KOPT-K1 (cell line): ENCODE measurements at regions not wholly inside any gene's neighbourhood (a gene's known extent, or its start where the extent isn't known, plus 50 kb on each side); places are given as distances from the start of the nearest gene placed in this dataset.

Experiments
- H3K27ac ChIP-seq: fragments of 200-600 bp; sonication (generic); 2 replicates; pipeline ENCODE4 v1.5.1; 2016; ENCODE audit warnings: antibody characterized with exemption, mild to moderate bottlenecking, low read depth, low read length; ENCODE audit not compliant: poor library complexity, severe bottlenecking
- H3K36me3 ChIP-seq: fragments of 200-600 bp; sonication (generic); 2 replicates; pipeline ENCODE4 v1.5.1; 2017; ENCODE audit warnings: antibody characterized with exemption, mild to moderate bottlenecking, low read length, moderate library complexity; ENCODE audit not compliant: insufficient read depth
- H3K9me3 ChIP-seq: fragments of 200-600 bp; sonication (generic); 2 replicates; pipeline ENCODE4 v1.5.1; 2017; ENCODE audit warnings: antibody characterized with exemption, low read length, mild to moderate bottlenecking; ENCODE audit not compliant: insufficient read depth, poor library complexity, severe bottlenecking

GRCh38 chr3:176919836-176920765 lies 277.2 kb downstream of the TBL1XR1 start:
- no peaks in the 10 kb centered on the region for H3K9me3 ChIP-seq

GRCh38 chr3:176916777-176917176 lies 280.5 kb downstream of the TBL1XR1 start:
- Histone ChIP-seq H3K27ac (no peak overlapping the region), H3K9me3 (no peaks in the 10 kb centered on the region), H3K36me3 (no peaks in the 10 kb centered on the region)

More at GRCh38 chr3:176919836-176920765, 277.2 kb downstream of the TBL1XR1 start:
- H3K36me3 ChIP-seq = no peaks in the 10 kb centered on the region
- no peak overlapping the region for H3K27ac ChIP-seq

- Histone ChIP-seq H3K27ac (no peak overlapping the region), H3K9me3 (no peaks in the 10 kb centered on the region), H3K36me3 (no peaks in the 10 kb centered on the region)
Measured at GRCh38 chr3:176914764-176915163, 282.5 kb downstream of the TBL1XR1 start.

- Histone ChIP-seq H3K36me3 (no peaks in the 10 kb centered on the region), H3K9me3 (no peaks in the 10 kb centered on the region), H3K27ac (no peak overlapping the region)
Measured at GRCh38 chr3:176911579-176911978, 285.7 kb downstream of the TBL1XR1 start.

- no peaks in the 10 kb centered on the region for H3K9me3 ChIP-seq
- H3K27ac ChIP-seq = no peak overlapping the region
- H3K36me3 ChIP-seq = no peaks in the 10 kb centered on the region
Measured at GRCh38 chr3:176909044-176909443, 288.2 kb downstream of the TBL1XR1 start.

- Histone ChIP-seq H3K27ac (no peak overlapping the region), H3K36me3 (no peaks in the 10 kb centered on the region), H3K9me3 (no peaks in the 10 kb centered on the region)
Measured at GRCh38 chr3:176906046-176906905, 291.0 kb downstream of the TBL1XR1 start.

- Histone ChIP-seq H3K36me3 (no peaks in the 10 kb centered on the region), H3K27ac (no peak overlapping the region), H3K9me3 (no peaks in the 10 kb centered on the region)
Measured at GRCh38 chr3:176905331-176905730, 292.0 kb downstream of the TBL1XR1 start.

GRCh38 chr3:176904506-176904905 lies 292.8 kb downstream of the TBL1XR1 start:
- Histone ChIP-seq H3K36me3 (no peaks in the 10 kb centered on the region), H3K9me3 (no peaks in the 10 kb centered on the region)

GRCh38 chr3:176896640-176897039 lies 300.6 kb downstream of the TBL1XR1 start:
- Histone ChIP-seq H3K27ac (no peak overlapping the region), H3K36me3 (no peaks in the 10 kb centered on the region), H3K9me3 (no peaks in the 10 kb centered on the region)

More at GRCh38 chr3:176904506-176904905, 292.8 kb downstream of the TBL1XR1 start:
- no peak overlapping the region for H3K27ac ChIP-seq

GRCh38 chr3:176896165-176896564 lies 301.1 kb downstream of the TBL1XR1 start:
- Histone ChIP-seq H3K9me3 (no peaks in the 10 kb centered on the region), H3K27ac (no peak overlapping the region), H3K36me3 (no peaks in the 10 kb centered on the region)

GRCh38 chr3:176879710-176880109 lies 317.6 kb downstream of the TBL1XR1 start:
- H3K36me3 ChIP-seq = no peaks in the 10 kb centered on the region
- no peak overlapping the region for H3K27ac ChIP-seq
- H3K9me3 ChIP-seq = no peaks in the 10 kb centered on the region

GRCh38 chr3:176873261-176873660 lies 324.0 kb downstream of the TBL1XR1 start:
- peaks cover 3% of the 10 kb centered on the region for H3K9me3 ChIP-seq
- no peak overlapping the region for H3K27ac ChIP-seq
- H3K36me3 ChIP-seq = no peaks in the 10 kb centered on the region

- Histone ChIP-seq H3K9me3 (peaks cover 3% of the 10 kb centered on the region), H3K27ac (no peak overlapping the region), H3K36me3 (no peaks in the 10 kb centered on the region)
Measured at GRCh38 chr3:176872771-176873209, 324.5 kb downstream of the TBL1XR1 start.

- peaks cover 3% of the 10 kb centered on the region for H3K9me3 ChIP-seq
- H3K27ac ChIP-seq = no peak overlapping the region
- no peaks in the 10 kb centered on the region for H3K36me3 ChIP-seq
Measured at GRCh38 chr3:176870451-176870850, 326.8 kb downstream of the TBL1XR1 start.
